GM06990 (cell line): ENCODE measurements at regions not wholly inside any gene's neighbourhood (a gene's known extent, or its start where the extent isn't known, plus 50 kb on each side); places are given as distances from the start of the nearest gene placed in this dataset.

Source experiments
- DNase-seq: peaks from one replicate; pipeline ENCODE4 v3.0.0-alpha.2; 2011; ENCODE audit not compliant: insufficient read length; ENCODE audit errors: extremely low read depth
- H3K27me3 ChIP-seq: replicated peaks from 2 replicates; pipeline ENCODE4 v1.6.0; 2011; ENCODE audit warnings: low read length; ENCODE audit not compliant: control insufficient read depth, insufficient read depth
- H3K36me3 ChIP-seq: 2 replicates; pipeline ENCODE4 v1.5.1; 2011; ENCODE audit warnings: low read length; ENCODE audit not compliant: control insufficient read depth, insufficient read depth
- H3K4me3 ChIP-seq: replicated peaks from 2 replicates; pipeline ENCODE4 v1.5.1; 2011; ENCODE audit warnings: low read depth, mild to moderate bottlenecking, control low read depth, low read length
- CTCF ChIP-seq: IDR thresholded peaks from 2 replicates; pipeline ENCODE4 v1.5.1; 2011; ENCODE audit warnings: low read length, control low read depth, mild to moderate bottlenecking, inconsistent platforms; ENCODE audit not compliant: insufficient read depth, poor library complexity, severe bottlenecking

- Histone ChIP-seq H3K27me3 (no peaks in the 10 kb centered on the region; the same call in 1 of the 2 replicates), H3K4me3 (no peak overlapping the region), H3K36me3 (no peaks in the 10 kb centered on the region)
- TF ChIP-seq CTCF, result no peak
- no peak for DNase-seq
These were observed 301.7 kb upstream of the RORA start for GRCh38 chr15:61530769-61531168.

DNA sequence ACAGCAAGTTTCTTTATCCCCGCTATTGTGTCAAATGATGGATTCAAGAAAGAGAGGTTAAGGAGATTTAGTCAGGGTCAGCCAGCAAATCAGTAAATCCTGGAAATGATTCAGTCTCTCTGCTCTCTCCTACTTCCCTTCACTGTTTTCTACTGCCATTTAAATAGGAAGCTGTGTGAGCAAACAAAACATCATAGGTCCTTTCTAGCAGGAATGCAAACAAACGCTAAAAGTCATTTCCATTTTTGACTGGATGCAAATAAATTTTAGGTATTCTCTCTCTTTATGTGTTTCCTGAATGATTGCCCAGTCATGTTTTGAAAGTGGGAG lies 299.4 kb upstream of the RORA start:
- DNase-seq, result peak; percentile 0
- H3K4me3 ChIP-seq, result no peak overlapping the region
- no peaks in the 10 kb centered on the region; the same call in 1 of the 2 replicates for H3K27me3 ChIP-seq
- no peak for TF ChIP-seq CTCF
- H3K36me3 ChIP-seq, result no peaks in the 10 kb centered on the region

- Histone ChIP-seq H3K36me3 (no peaks in the 10 kb centered on the region), H3K4me3 (no peak overlapping the region), H3K27me3 (no peaks in the 10 kb centered on the region; the same call in 1 of the 2 replicates)
- no peak for DNase-seq
- no peak for TF ChIP-seq CTCF
These were observed 298.9 kb upstream of the RORA start for GRCh38 chr15:61527836-61528580.

DNA sequence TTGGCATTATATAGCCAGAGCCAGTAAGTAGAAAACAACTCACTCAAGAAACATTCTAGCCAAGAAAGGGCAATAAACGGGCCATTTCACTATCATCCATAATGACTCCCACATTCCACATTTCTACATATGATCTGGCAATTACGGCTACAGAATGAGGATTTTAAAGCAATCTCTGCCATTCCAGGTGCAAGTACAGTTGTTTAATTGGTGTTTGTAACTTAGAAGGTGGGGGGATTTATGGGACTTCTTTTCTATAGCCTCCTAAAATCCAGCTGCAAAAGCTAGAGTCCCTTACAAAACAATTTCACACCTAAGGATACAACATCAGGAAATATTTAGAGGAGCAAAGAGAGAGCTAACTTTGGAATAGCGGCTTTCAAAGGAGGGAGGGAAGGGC lies 295.4 kb upstream of the RORA start:
- no peak for TF ChIP-seq CTCF
- Histone ChIP-seq H3K27me3 (no peaks in the 10 kb centered on the region), H3K4me3 (no peak overlapping the region), H3K36me3 (no peaks in the 10 kb centered on the region)
- no peak for DNase-seq

DNA sequence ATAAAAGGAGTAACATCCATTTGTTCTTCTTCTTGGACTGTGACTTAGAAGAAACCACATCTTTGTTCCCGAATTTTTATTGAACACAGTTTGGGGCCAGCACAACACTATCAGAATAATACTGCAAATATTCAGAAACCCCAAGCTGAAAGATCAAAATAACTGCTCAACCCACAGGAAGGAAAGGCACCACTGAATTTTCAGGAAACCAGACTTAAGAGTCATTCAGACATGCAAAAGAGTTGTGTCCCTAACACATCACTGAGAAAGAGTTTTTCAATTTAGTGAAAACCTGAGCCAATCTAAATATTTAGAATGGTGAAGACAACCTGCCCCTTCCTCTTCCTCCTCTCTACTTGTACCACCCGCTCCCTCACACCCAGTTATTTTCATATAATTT lies 295.0 kb upstream of the RORA start:
- no peak for TF ChIP-seq CTCF
- H3K36me3 ChIP-seq, result no peaks in the 10 kb centered on the region
- no peaks in the 10 kb centered on the region for H3K27me3 ChIP-seq
- no peak overlapping the region for H3K4me3 ChIP-seq
- DNase-seq, result no peak

GRCh38 chr15:61522411-61522810 lies 293.3 kb upstream of the RORA start:
- DNase-seq, result no peak
- Histone ChIP-seq H3K36me3 (no peaks in the 10 kb centered on the region), H3K27me3 (no peaks in the 10 kb centered on the region; the same call in 1 of the 2 replicates), H3K4me3 (no peak overlapping the region)
- TF ChIP-seq CTCF, result no peak
